ENCODE measurements at regions not wholly inside any gene's neighbourhood (a gene's known extent, or its start where the extent isn't known, plus 50 kb on each side); places are given as distances from the start of the nearest gene placed in this dataset.

DNA sequence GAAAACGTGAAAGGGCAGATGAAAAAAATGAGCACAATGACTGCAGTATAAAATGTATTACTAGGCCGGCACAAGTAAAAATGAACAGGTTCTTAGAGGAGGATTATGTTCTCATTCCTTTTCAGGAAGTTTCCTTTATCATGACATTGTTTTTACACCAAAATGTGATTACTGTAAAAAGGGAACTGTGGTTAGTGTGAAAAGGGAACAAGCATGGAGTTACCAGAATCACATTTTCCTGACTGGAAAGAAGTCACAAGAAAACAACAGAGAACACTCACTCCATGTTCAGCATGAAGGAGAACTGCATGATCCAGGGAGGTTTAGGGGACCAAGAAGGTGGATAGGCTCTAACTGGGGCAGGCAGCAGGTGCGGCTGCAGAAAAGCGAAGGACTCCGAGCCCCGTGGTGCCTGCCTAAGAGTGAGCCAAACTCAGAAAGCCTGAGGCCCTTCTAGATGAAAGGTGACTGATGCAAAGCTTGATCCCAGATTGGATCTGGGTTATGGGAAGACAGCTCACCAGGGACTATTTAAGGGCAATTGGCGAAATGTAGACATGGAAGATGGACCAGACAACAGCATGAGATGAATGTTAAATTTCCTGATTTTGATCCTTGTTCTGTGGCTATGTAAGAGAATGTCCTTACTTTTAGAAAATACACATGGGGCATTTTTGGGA is 77.3 kb downstream of the CCR1 start:
- TF ChIP-seq, protein P1, sequence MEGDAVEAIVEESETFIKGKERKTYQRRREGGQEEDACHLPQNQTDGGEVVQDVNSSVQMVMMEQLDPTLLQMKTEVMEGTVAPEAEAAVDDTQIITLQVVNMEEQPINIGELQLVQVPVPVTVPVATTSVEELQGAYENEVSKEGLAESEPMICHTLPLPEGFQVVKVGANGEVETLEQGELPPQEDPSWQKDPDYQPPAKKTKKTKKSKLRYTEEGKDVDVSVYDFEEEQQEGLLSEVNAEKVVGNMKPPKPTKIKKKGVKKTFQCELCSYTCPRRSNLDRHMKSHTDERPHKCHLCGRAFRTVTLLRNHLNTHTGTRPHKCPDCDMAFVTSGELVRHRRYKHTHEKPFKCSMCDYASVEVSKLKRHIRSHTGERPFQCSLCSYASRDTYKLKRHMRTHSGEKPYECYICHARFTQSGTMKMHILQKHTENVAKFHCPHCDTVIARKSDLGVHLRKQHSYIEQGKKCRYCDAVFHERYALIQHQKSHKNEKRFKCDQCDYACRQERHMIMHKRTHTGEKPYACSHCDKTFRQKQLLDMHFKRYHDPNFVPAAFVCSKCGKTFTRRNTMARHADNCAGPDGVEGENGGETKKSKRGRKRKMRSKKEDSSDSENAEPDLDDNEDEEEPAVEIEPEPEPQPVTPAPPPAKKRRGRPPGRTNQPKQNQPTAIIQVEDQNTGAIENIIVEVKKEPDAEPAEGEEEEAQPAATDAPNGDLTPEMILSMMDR (IDR thresholded peaks at IDR 0.05): no peak
- no peak for TF ChIP-seq POLR2AphosphoS5 (IDR thresholded peaks at IDR 0.05)

Data from gastroesophageal sphincter (tissue), 3 donors.